MM.1S (cell line): ENCODE measurements at regions not wholly inside any gene's neighbourhood (a gene's known extent, or its start where the extent isn't known, plus 50 kb on each side); places are given as distances from the start of the nearest gene placed in this dataset.
"Not testable (repeated sequence)": the region's sequence is repeated elsewhere in the genome, so short reads cannot be mapped to it uniquely, and the experiment has no call there.

Experiments
- DNase-seq: peaks from one replicate; pipeline ENCODE4 v3.0.0-alpha.2; 2015
- H2AFZ ChIP-seq: fragments of 300-600 bp; sonication (generic); 2 replicates; pipeline ENCODE4 v1.6.0; 2016; ENCODE audit warnings: antibody characterized with exemption, low read length
- H3F3A ChIP-seq: fragments of 300-600 bp; sonication (generic); 2 replicates; pipeline ENCODE4 v1.6.1; 2016; ENCODE audit warnings: mild to moderate bottlenecking, antibody characterized with exemption, low read length, moderate library complexity, mixed read lengths; ENCODE audit not compliant: insufficient read depth
- H3K27ac ChIP-seq: fragments of 300-600 bp; sonication (generic); 2 replicates; pipeline ENCODE4 v1.5.1; 2016; ENCODE audit warnings: mild to moderate bottlenecking, low read length
- H3K27me3 ChIP-seq: fragments of 300-600 bp; sonication (generic); replicated peaks from 2 replicates; pipeline ENCODE4 v1.6.0; 2016; ENCODE audit warnings: low read length; ENCODE audit not compliant: insufficient read depth
- H3K36me3 ChIP-seq: fragments of 300-600 bp; sonication (generic); replicated peaks from 2 replicates; pipeline ENCODE4 v1.6.1; 2016; ENCODE audit warnings: mild to moderate bottlenecking, low read length, mixed read lengths; ENCODE audit not compliant: insufficient read depth
- H3K4me1 ChIP-seq: fragments of 300-600 bp; sonication (generic); 2 replicates; pipeline ENCODE4 v1.6.1; 2016; ENCODE audit warnings: low read length, mixed read lengths
- H3K4me2 ChIP-seq: fragments of 300-600 bp; sonication (generic); 2 replicates; pipeline ENCODE4 v1.6.0; 2016; ENCODE audit warnings: low read depth, low read length
- H3K4me3 ChIP-seq: fragments of 300-600 bp; sonication (generic); 2 replicates; pipeline ENCODE4 v1.5.1; 2016; ENCODE audit warnings: low read length, mixed read lengths
- H3K79me2 ChIP-seq: fragments of 300-600 bp; sonication (generic); 2 replicates; pipeline ENCODE4 v1.6.1; 2016; ENCODE audit warnings: mixed run types, low read length, mixed read lengths
- H3K9ac ChIP-seq: fragments of 300-600 bp; sonication (generic); 2 replicates; pipeline ENCODE4 v1.6.1; 2016; ENCODE audit warnings: low read length, mixed read lengths
- H3K9me2 ChIP-seq: fragments of 300-600 bp; sonication (generic); replicated peaks from 2 replicates; pipeline ENCODE4 v1.6.1; 2016; ENCODE audit warnings: mild to moderate bottlenecking, low read length, mixed read lengths; ENCODE audit not compliant: insufficient read depth
- H3K9me3 ChIP-seq: fragments of 300-600 bp; sonication (generic); replicated peaks from 2 replicates; pipeline ENCODE4 v1.6.1; 2016; ENCODE audit warnings: mild to moderate bottlenecking, low read length, mixed read lengths; ENCODE audit not compliant: insufficient read depth
- H4K20me1 ChIP-seq: fragments of 300-600 bp; sonication (generic); 2 replicates; pipeline ENCODE4 v1.6.1; 2016; ENCODE audit warnings: mild to moderate bottlenecking, low read length, moderate library complexity, mixed read lengths; ENCODE audit not compliant: insufficient read depth
- EZH2 ChIP-seq: fragments of 300-600 bp; sonication (generic); optimal IDR thresholded peaks from 2 replicates; pipeline ENCODE3; 2017; ENCODE audit warnings: low read depth, mild to moderate bottlenecking, antibody characterized with exemption, low read length, mixed read lengths
- EZH2phosphoT487 ChIP-seq: fragments of 300-600 bp; sonication (generic); IDR thresholded peaks from 2 replicates; pipeline ENCODE4 v1.6.1; 2018; ENCODE audit warnings: antibody characterized with exemption, low read length
- TF ChIP-seq, protein P1 (sequence below): fragments of 300-600 bp; sonication (generic); IDR thresholded peaks from 2 replicates; pipeline ENCODE4 v1.5.1; 2016; ENCODE audit warnings: antibody characterized with exemption, low read length, mixed read lengths

DNA sequence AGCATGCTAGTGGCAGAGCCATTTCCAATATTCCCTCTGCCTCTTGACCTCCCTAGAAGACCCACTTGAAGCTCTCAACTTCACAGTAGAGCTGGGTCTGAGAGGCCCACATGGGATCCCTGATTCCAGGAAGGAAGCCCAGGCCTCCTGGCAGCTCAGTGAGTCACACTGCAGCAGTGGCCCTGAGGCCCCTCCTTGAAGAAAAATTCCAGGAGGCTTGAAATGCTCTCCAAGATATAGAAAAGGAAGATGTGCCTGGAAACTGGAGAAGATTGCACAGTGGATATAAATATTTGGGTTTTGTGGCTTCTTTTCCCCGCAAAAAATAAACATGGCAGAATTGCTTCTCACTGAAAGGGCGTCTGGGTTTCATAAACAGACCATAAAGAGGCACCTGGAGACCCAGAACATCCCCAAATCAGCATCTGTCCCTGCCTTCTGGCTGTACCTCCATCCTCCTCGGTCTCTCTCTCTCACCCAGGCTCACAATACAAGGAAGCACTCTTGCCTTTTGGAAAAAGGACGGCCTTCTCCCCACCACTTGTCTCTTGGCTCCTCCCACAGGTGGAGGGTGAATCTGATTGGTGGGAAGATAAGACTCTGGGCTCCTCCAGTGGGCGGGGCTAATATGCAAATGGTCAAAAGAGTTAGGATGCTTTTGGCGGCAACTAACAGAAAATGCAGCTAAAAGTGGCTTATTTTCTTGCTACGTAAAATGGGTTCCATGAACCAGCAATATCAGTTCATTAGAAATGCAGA lies 200.0 kb upstream of the SULF2 start:
- Histone ChIP-seq H3K9ac (no peak overlapping the region), H3K27me3 (no peaks in the 10 kb centered on the region), H2AFZ (no peak overlapping the region), H3K9me2 (no peaks in the 10 kb centered on the region), H3K79me2 (no peaks in the 10 kb centered on the region), H4K20me1 (no peaks in the 10 kb centered on the region), H3K4me1 (no peaks in the 10 kb centered on the region), H3K4me2 (no peak overlapping the region), H3K27ac (no peak overlapping the region), H3K9me3 (no peaks in the 10 kb centered on the region), H3K4me3 (no peak overlapping the region), H3F3A (no peaks in the 10 kb centered on the region), H3K36me3 (no peaks in the 10 kb centered on the region)
- TF ChIP-seq EZH2: no peak
- TF ChIP-seq, protein P1, sequence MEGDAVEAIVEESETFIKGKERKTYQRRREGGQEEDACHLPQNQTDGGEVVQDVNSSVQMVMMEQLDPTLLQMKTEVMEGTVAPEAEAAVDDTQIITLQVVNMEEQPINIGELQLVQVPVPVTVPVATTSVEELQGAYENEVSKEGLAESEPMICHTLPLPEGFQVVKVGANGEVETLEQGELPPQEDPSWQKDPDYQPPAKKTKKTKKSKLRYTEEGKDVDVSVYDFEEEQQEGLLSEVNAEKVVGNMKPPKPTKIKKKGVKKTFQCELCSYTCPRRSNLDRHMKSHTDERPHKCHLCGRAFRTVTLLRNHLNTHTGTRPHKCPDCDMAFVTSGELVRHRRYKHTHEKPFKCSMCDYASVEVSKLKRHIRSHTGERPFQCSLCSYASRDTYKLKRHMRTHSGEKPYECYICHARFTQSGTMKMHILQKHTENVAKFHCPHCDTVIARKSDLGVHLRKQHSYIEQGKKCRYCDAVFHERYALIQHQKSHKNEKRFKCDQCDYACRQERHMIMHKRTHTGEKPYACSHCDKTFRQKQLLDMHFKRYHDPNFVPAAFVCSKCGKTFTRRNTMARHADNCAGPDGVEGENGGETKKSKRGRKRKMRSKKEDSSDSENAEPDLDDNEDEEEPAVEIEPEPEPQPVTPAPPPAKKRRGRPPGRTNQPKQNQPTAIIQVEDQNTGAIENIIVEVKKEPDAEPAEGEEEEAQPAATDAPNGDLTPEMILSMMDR: no peak
- no peak for TF ChIP-seq EZH2phosphoT487
- DNase-seq: no peak

DNA sequence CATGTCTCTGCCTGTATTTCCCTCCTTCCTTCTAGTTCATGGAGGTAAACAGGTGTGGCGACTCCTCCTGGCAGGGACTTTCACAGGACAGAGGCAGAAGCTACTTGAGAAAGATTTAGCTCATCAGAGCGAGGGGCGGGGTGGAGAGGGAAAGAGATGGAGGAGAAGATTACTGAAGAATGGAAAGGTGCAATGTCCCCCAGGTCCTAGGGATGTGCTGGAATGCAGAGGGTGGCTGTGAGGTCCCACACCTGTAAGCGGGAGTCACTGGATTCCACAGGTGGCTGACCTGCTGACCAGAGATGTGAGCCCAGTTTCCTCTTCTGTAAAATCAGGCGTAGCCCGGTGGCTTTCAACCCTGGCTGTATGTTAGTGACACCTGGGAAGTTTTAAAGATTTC lies 199.2 kb upstream of the SULF2 start:
- H2AFZ ChIP-seq: no peak overlapping the region
- no peak overlapping the region for H3K4me3 ChIP-seq
- no peak overlapping the region for H3K9ac ChIP-seq
- no peak for DNase-seq
- H4K20me1 ChIP-seq: no peaks in the 10 kb centered on the region
- H3K9me3 ChIP-seq: no peaks in the 10 kb centered on the region
- no peaks in the 10 kb centered on the region for H3K27me3 ChIP-seq
- H3K4me1 ChIP-seq: no peaks in the 10 kb centered on the region
- H3K27ac ChIP-seq: no peak overlapping the region
- H3K36me3 ChIP-seq: no peaks in the 10 kb centered on the region
- H3F3A ChIP-seq: no peaks in the 10 kb centered on the region
- H3K4me2 ChIP-seq: no peak overlapping the region
- no peaks in the 10 kb centered on the region for H3K79me2 ChIP-seq
- H3K9me2 ChIP-seq: no peaks in the 10 kb centered on the region
- TF ChIP-seq, protein P1: no peak
- TF ChIP-seq EZH2phosphoT487: no peak
- no peak for TF ChIP-seq EZH2

DNA sequence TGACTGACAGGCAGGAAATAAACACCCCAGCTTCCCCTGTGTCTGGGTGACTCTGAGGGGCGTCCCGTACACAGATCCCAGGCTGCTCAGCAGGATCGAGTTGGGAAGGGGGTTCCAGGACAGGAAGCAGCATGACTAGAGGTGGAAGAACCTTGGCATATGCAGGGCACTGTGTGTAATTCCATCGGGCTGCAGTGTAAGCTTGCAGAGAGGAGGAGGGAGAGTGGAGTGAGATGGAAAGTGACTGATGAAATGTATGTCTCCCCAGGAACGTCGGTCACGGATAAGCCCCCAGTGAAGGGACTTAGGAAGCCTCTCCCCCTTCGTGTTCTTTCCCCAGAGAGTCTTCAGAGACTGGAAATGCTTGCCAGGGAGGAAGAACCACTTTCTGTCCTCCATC lies 198.4 kb upstream of the SULF2 start:
- peak overlapping the region; percentile 32; the same call in 1 of the 2 replicates for H3K27ac ChIP-seq
- not testable (repeated sequence) for H3F3A ChIP-seq, H3K36me3 ChIP-seq, H3K4me3 ChIP-seq, H3K4me1 ChIP-seq, H3K27me3 ChIP-seq, H3K9me2 ChIP-seq, DNase-seq, H3K9ac ChIP-seq, H2AFZ ChIP-seq, H3K4me2 ChIP-seq, H4K20me1 ChIP-seq, H3K9me3 ChIP-seq, H3K79me2 ChIP-seq

DNA sequence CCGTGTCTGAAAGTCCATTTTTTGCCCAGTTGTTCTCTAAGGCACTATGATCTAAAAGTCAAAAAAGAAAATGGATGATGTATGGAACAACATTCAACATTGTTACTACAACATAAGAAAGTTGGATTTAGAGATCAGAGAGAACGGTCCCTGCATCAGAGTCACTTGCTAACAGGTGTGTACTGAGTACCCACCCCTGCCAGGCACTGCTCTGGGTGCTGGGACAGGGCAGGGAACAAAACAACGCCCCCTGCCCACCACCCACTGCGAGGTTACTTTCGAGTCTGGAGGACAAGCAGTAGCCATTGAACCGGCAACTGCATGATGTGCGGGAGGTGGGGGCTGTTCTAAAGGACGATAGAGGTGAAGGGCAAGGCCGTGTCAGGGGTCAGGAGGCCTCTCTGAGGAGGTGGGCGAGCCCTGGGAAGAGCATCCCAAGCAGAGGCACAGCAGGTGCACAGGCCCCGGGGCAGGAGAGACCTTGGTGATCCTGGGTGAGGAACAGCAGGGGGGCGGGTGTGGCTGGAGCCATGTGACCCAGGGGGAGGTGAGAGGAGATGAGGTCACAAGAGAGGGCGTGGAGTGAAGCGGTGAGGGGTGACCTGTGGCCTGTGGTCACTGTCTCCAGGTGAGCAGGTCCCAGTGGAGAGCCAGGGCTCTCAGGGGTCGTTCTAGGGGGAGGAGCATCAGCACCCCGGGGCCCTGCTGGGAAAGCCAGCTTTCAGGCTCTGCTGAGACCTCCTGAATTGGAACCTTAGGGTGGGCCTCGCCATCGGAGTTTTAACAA lies 197.5 kb upstream of the SULF2 start:
- TF ChIP-seq EZH2phosphoT487: no peak
- TF ChIP-seq EZH2: no peak
- TF ChIP-seq, protein P1: no peak
- no peak overlapping the region for H3K4me3 ChIP-seq
- no peaks in the 10 kb centered on the region for H4K20me1 ChIP-seq
- H3K9me3 ChIP-seq: no peaks in the 10 kb centered on the region
- H2AFZ ChIP-seq: no peak overlapping the region
- no peak overlapping the region for H3K9ac ChIP-seq
- H3K9me2 ChIP-seq: no peaks in the 10 kb centered on the region
- H3K4me2 ChIP-seq: no peak overlapping the region
- H3K79me2 ChIP-seq: no peaks in the 10 kb centered on the region
- H3K27ac ChIP-seq: peak overlapping the region; percentile 25; the same call in 1 of the 2 replicates
- peaks cover under 1% of the 10 kb centered on the region; the same call in 1 of the 2 replicates for H3K4me1 ChIP-seq
- DNase-seq: no peak
- no peaks in the 10 kb centered on the region for H3F3A ChIP-seq
- H3K27me3 ChIP-seq: no peaks in the 10 kb centered on the region
- no peaks in the 10 kb centered on the region for H3K36me3 ChIP-seq
